SK-N-SH (cell line): ENCODE measurements at regions not wholly inside any gene's neighbourhood (a gene's known extent, or its start where the extent isn't known, plus 50 kb on each side); places are given as distances from the start of the nearest gene placed in this dataset.

Source experiments
- CTCF ChIA-PET: fragments of 300-600, 350-600 bp; formaldehyde crosslinking; extraction: SDS; loops from one replicate; lab custom pipeline; 2021; lab: Yijun Ruan, JAX
- POLR2A ChIA-PET: fragments of 350-600 bp; sonication (Branson Sonifier 250); formaldehyde crosslinking; extraction: SDS; loops from one replicate; lab custom pipeline; 2020; ENCODE audit warnings: antibody characterized with exemption, inconsistent platforms; lab: Yijun Ruan, JAX
- DNase-seq: peaks from one replicate; pipeline ENCODE4 v3.0.0; 2012
- H2AFZ ChIP-seq: fragments of 200-600 bp; sonication (generic); 2 replicates; pipeline ENCODE4 v1.8.1; 2016; ENCODE audit warnings: antibody characterized with exemption, mild to moderate bottlenecking, low read depth
- H3F3A ChIP-seq: fragments of 200-600 bp; sonication (generic); replicated peaks from 2 replicates; pipeline ENCODE3; 2016; ENCODE audit warnings: antibody characterized with exemption, mild to moderate bottlenecking; ENCODE audit not compliant: insufficient read depth
- H3K27ac ChIP-seq, 2 experiments: fragments of 200-500 bp in 1 of 2; fragments of 200-600 bp in 1 of 2; sonication (Bioruptor generic) in 1 of 2; sonication (generic), shearing (Covaris generic) in 1 of 2; 2 replicates each; pipeline versions ENCODE4 v1.5.1 to v1.6.1; 2014 to 2016; ENCODE audit warnings: low read depth in 2 of 2, inconsistent platforms in 1 of 2, low read length in 1 of 2, mild to moderate bottlenecking in 1 of 2, mixed read lengths in 1 of 2
- H3K27me3 ChIP-seq: fragments of 200-600 bp; sonication (generic), shearing (Covaris generic); 2 replicates; pipeline ENCODE4 v1.6.1; 2016; ENCODE audit warnings: mixed run types; ENCODE audit not compliant: insufficient read depth
- H3K36me3 ChIP-seq, 2 experiments: fragments of 200-500 bp in 1 of 2; fragments of 200-600 bp in 1 of 2; sonication (Bioruptor generic) in 1 of 2; sonication (generic) in 1 of 2; replicated peaks in 1 of 2; 2 replicates each; pipeline versions ENCODE3 to v1.5.1; 2014 to 2016; ENCODE audit warnings: low read length in 1 of 2, mild to moderate bottlenecking in 1 of 2; ENCODE audit not compliant: insufficient read depth in 2 of 2, control insufficient read depth in 1 of 2
- H3K4me1 ChIP-seq, 2 experiments: fragments of 200-500 bp in 1 of 2; fragments of 200-600 bp in 1 of 2; sonication (Bioruptor generic) in 1 of 2; sonication (generic), shearing (Covaris generic) in 1 of 2; 2 replicates each; pipeline versions ENCODE4 v1.5.1 to v1.6.1; 2014 to 2016; ENCODE audit warnings: low read depth in 1 of 2, low read length in 1 of 2, mixed run types in 1 of 2; ENCODE audit not compliant: insufficient read depth in 2 of 2, control insufficient read depth in 1 of 2
- H3K4me2 ChIP-seq: fragments of 200-600 bp; sonication (generic), shearing (Covaris generic); 2 replicates; pipeline ENCODE4 v1.6.1; 2017; ENCODE audit warnings: mixed run types
- H3K4me3 ChIP-seq, 2 experiments: fragments of 200-500 bp in 1 of 2; fragments of 200-600 bp in 1 of 2; sonication (Bioruptor generic) in 1 of 2; sonication (generic), shearing (Covaris generic) in 1 of 2; 2 replicates each; pipeline versions ENCODE4 v1.5.1 to v1.8.1; 2014 to 2016; ENCODE audit warnings: low read depth in 2 of 2, inconsistent platforms in 1 of 2, low read length in 1 of 2, mild to moderate bottlenecking in 1 of 2, mixed read lengths in 1 of 2, moderate library complexity in 1 of 2
- H3K79me2 ChIP-seq: fragments of 200-600 bp; sonication (generic); 2 replicates; pipeline ENCODE4 v1.8.1; 2017; ENCODE audit warnings: mild to moderate bottlenecking; ENCODE audit not compliant: insufficient read depth
- H3K9ac ChIP-seq: fragments of 200-600 bp; sonication (generic); 2 replicates; pipeline ENCODE4 v1.6.1; 2017; ENCODE audit warnings: mixed run types
- H3K9me2 ChIP-seq: fragments of 200-600 bp; sonication (generic); 2 replicates; pipeline ENCODE4 v1.6.1; 2017; ENCODE audit warnings: mixed run types
- H3K9me3 ChIP-seq: fragments of 200-600 bp; sonication (generic); 2 replicates; pipeline ENCODE4 v1.6.1; 2017; ENCODE audit warnings: mixed run types, mild to moderate bottlenecking, moderate library complexity
- H4K20me1 ChIP-seq: fragments of 200-600 bp; sonication (generic); 2 replicates; pipeline ENCODE4 v1.6.1; 2017; ENCODE audit warnings: mild to moderate bottlenecking, mixed run types; ENCODE audit not compliant: insufficient read depth
- CHD2 ChIP-seq: fragments of 150-350 bp; IDR thresholded peaks from 2 replicates; pipeline ENCODE4 v1.6.1; 2018; ENCODE audit warnings: low read length; ENCODE audit not compliant: partially characterized antibody
- EP300 ChIP-seq, 2 experiments: IDR thresholded peaks; 2 replicates each; pipeline versions ENCODE4 v1.4.0 to v1.6.1; 2012; ENCODE audit warnings: borderline replicate concordance in 1 of 2, low read depth in 1 of 2, low read length in 1 of 2
- FOSL2 ChIP-seq: IDR thresholded peaks from 2 replicates; pipeline ENCODE4 v1.4.0; 2012; ENCODE audit warnings: low read depth, mild to moderate bottlenecking, moderate library complexity, borderline replicate concordance
- FOXM1 ChIP-seq: IDR thresholded peaks from 2 replicates; pipeline ENCODE4 v1.4.0; 2012; ENCODE audit warnings: low read depth, mild to moderate bottlenecking
- GABPA ChIP-seq: IDR thresholded peaks from 2 replicates; pipeline ENCODE4 v1.4.0; 2012; ENCODE audit warnings: low read depth, mild to moderate bottlenecking
- GATA2 ChIP-seq: sonication (generic); formaldehyde crosslinking; IDR thresholded peaks from 2 replicates; pipeline ENCODE4 v1.5.0; 2020; ENCODE audit warnings: mild to moderate bottlenecking, missing genetic modification reagents
- JUND ChIP-seq: IDR thresholded peaks from 2 replicates; pipeline ENCODE4 v1.4.0; 2012
- MAX ChIP-seq: IDR thresholded peaks from 2 replicates; pipeline ENCODE4 v1.4.0; 2012; ENCODE audit warnings: low read depth
- MXI1 ChIP-seq: IDR thresholded peaks from 2 replicates; pipeline ENCODE4 v1.6.1; 2012; ENCODE audit warnings: mild to moderate bottlenecking, low read depth, low read length, improper control_type of control experiment
- NFIC ChIP-seq: IDR thresholded peaks from 2 replicates; pipeline ENCODE4 v1.4.0; 2012; ENCODE audit warnings: borderline replicate concordance
- POLR2AphosphoS5 ChIP-seq: IDR thresholded peaks from 2 replicates; pipeline ENCODE4 v1.6.1; 2012; ENCODE audit warnings: low read depth, low read length
- RAD21 ChIP-seq: IDR thresholded peaks from 2 replicates; pipeline ENCODE4 v1.6.1; 2012; ENCODE audit warnings: mild to moderate bottlenecking, low read length
- RCOR1 ChIP-seq: fragments of 150-350 bp; IDR thresholded peaks from 2 replicates; pipeline ENCODE4 v1.6.1; 2017; ENCODE audit warnings: antibody characterized with exemption, low read length
- REST ChIP-seq: IDR thresholded peaks from 2 replicates; pipeline ENCODE4 v1.6.1; 2012; ENCODE audit warnings: mild to moderate bottlenecking, low read depth, low read length, moderate library complexity
- RXRA ChIP-seq: IDR thresholded peaks from 2 replicates; pipeline ENCODE4 v1.4.0; 2012; ENCODE audit warnings: low read depth, mild to moderate bottlenecking, borderline replicate concordance
- SIN3A ChIP-seq: IDR thresholded peaks from 2 replicates; pipeline ENCODE4 v1.6.1; 2012; ENCODE audit warnings: low read depth, mild to moderate bottlenecking, low read length, moderate library complexity, borderline replicate concordance
- TAF1 ChIP-seq: IDR thresholded peaks from 2 replicates; pipeline ENCODE4 v1.6.1; 2012; ENCODE audit warnings: low read depth, mild to moderate bottlenecking, low read length, moderate library complexity, borderline replicate concordance
- TCF12 ChIP-seq: IDR thresholded peaks from 2 replicates; pipeline ENCODE4 v1.4.0; 2012
- TEAD4 ChIP-seq: IDR thresholded peaks from 2 replicates; pipeline ENCODE4 v1.4.0; 2012; ENCODE audit warnings: mild to moderate bottlenecking, borderline replicate concordance; ENCODE audit not compliant: insufficient read depth
- USF2 ChIP-seq: fragments of 150-350 bp; IDR thresholded peaks from 2 replicates; pipeline ENCODE4 v1.6.1; 2017; ENCODE audit warnings: antibody characterized with exemption, low read length, low read depth, borderline replicate concordance
- WGBS: methylation state at CpG from one replicate; pipeline ENCODE4 v1.1.6; 2017; ENCODE audit warnings: low lambda C conversion rate; 5-methylcytosine and 5-hydroxymethylcytosine counted together

GRCh38 chr2:161484061-161484460, 68.0 kb downstream of the TBR1 start:
- no peak overlapping the region for H3K4me3 ChIP-seq
- no peaks in the 10 kb centered on the region for H3K79me2 ChIP-seq
- no peaks in the 10 kb centered on the region for H3F3A ChIP-seq
- no peak overlapping the region for H2AFZ ChIP-seq
- ChIA-PET POLR2A (no interaction called here), CTCF (no interaction called here)
- DNase-seq = no peak
- no peak overlapping the region for H3K27ac ChIP-seq
- peaks cover 6% of the 10 kb centered on the region; the same call in 1 of the 2 replicates for H3K9me3 ChIP-seq
- WGBS = 0% methylated on average over 1 of the region's 1 CpG
- no peak overlapping the region for H3K4me2 ChIP-seq
- TF ChIP-seq EP300 (IDR thresholded peaks at IDR 0.05; ENCODE audit: borderline replicate concordance in 1 of 2, low read depth in 1 of 2, low read length in 1 of 2) (no peak), MXI1 (no peak), TCF12 (no peak), RXRA (no peak), FOSL2 (no peak), MAX (no peak), GABPA (no peak), TAF1 (no peak), TEAD4 (no peak), USF2 (no peak), RCOR1 (no peak), CHD2 (no peak), POLR2AphosphoS5 (no peak), REST (no peak)
- TF ChIP-seq, all 33 proteins: peak for 0
- H3K9ac ChIP-seq = no peak overlapping the region
- H3K36me3 ChIP-seq = no peaks in the 10 kb centered on the region
- no peaks in the 10 kb centered on the region for H4K20me1 ChIP-seq
- H3K27me3 ChIP-seq = no peaks in the 10 kb centered on the region
- no peaks in the 10 kb centered on the region for H3K9me2 ChIP-seq
- H3K4me1 ChIP-seq = no peaks in the 10 kb centered on the region

- H3K4me3 ChIP-seq = no peak overlapping the region
- peaks cover 4% of the 10 kb centered on the region; the same call in 1 of the 2 replicates for H3K9me3 ChIP-seq
- H3F3A ChIP-seq = no peaks in the 10 kb centered on the region
- H3K4me2 ChIP-seq = no peak overlapping the region
- no peak overlapping the region for H3K9ac ChIP-seq
- no peaks in the 10 kb centered on the region for H3K36me3 ChIP-seq
- no peaks in the 10 kb centered on the region for H4K20me1 ChIP-seq
- TF ChIP-seq TEAD4 (no peak), JUND (no peak), GATA2 (CRISPR knock-in tag) (no peak), EP300 (IDR thresholded peaks at IDR 0.05; ENCODE audit: borderline replicate concordance in 1 of 2, low read depth in 1 of 2, low read length in 1 of 2) (no peak), FOXM1 (no peak), RCOR1 (no peak), NFIC (no peak), TAF1 (no peak), POLR2AphosphoS5 (no peak), SIN3A (no peak), RAD21 (no peak), TCF12 (no peak), USF2 (no peak), CHD2 (no peak)
- TF ChIP-seq, all 33 proteins: peak for 0
- CTCF ChIA-PET = no interaction called here
- Histone ChIP-seq H3K79me2 (no peaks in the 10 kb centered on the region), H3K27ac (no peak overlapping the region), H3K27me3 (no peaks in the 10 kb centered on the region), H3K4me1 (no peaks in the 10 kb centered on the region), H3K9me2 (no peaks in the 10 kb centered on the region), H2AFZ (no peak overlapping the region)
- POLR2A ChIA-PET = no interaction called here
- DNase-seq = no peak
Observed at GRCh38 chr2:161486111-161486510, 70.0 kb downstream of the TBR1 start.
